Esophagus muscularis mucosa (tissue), 4 donors: ENCODE measurements at regions not wholly inside any gene's neighbourhood (a gene's known extent, or its start where the extent isn't known, plus 50 kb on each side); places are given as distances from the start of the nearest gene placed in this dataset.

ENCODE experiments used
- CTCF ChIP-seq, 3 experiments: fragments of 200-600 bp in 2 of 3; fragments of 450-650 bp in 1 of 3; sonication (generic) in 2 of 3; IDR thresholded peaks; one replicate each; pipeline ENCODE4 v1.5.1; 2017 to 2019; ENCODE audit warnings: antibody characterized with exemption in 3 of 3, mild to moderate bottlenecking in 2 of 3, moderate library complexity in 1 of 3
- EP300 ChIP-seq: sonication (generic); formaldehyde crosslinking; IDR thresholded peaks from one replicate; pipeline ENCODE4 v1.6.1; 2017; ENCODE audit warnings: antibody characterized with exemption
- POLR2A ChIP-seq: fragments of 450-650 bp; IDR thresholded peaks from one replicate; pipeline ENCODE4 v1.6.1; 2017; ENCODE audit warnings: antibody characterized with exemption, moderate library complexity, mild to moderate bottlenecking, low read depth
- POLR2AphosphoS5 ChIP-seq, 2 donors: sonication (generic); formaldehyde crosslinking; IDR thresholded peaks; one replicate each; pipeline ENCODE4 v1.6.1; 2017; ENCODE audit warnings: antibody characterized with exemption in 2 of 2

GRCh38 chr2:236444187-236444586, 125.4 kb upstream of the ACKR3 start:
- TF ChIP-seq POLR2AphosphoS5 (IDR thresholded peaks at IDR 0.05) (no peak), CTCF (IDR thresholded peaks at IDR 0.05) (no peak), EP300 (no peak), POLR2A (no peak)
